CD1c-positive myeloid dendritic cell (primary cell): ENCODE measurements at regions not wholly inside any gene's neighbourhood (a gene's known extent, or its start where the extent isn't known, plus 50 kb on each side); places are given as distances from the start of the nearest gene placed in this dataset.
"Not testable (repeated sequence)": the region's sequence is repeated elsewhere in the genome, so short reads cannot be mapped to it uniquely, and the experiment has no call there.

Source experiments
- DNase-seq: peaks from one replicate; pipeline ENCODE4 v3.0.0-alpha.2; 2016; ENCODE audit errors: extremely low spot score

DNA sequence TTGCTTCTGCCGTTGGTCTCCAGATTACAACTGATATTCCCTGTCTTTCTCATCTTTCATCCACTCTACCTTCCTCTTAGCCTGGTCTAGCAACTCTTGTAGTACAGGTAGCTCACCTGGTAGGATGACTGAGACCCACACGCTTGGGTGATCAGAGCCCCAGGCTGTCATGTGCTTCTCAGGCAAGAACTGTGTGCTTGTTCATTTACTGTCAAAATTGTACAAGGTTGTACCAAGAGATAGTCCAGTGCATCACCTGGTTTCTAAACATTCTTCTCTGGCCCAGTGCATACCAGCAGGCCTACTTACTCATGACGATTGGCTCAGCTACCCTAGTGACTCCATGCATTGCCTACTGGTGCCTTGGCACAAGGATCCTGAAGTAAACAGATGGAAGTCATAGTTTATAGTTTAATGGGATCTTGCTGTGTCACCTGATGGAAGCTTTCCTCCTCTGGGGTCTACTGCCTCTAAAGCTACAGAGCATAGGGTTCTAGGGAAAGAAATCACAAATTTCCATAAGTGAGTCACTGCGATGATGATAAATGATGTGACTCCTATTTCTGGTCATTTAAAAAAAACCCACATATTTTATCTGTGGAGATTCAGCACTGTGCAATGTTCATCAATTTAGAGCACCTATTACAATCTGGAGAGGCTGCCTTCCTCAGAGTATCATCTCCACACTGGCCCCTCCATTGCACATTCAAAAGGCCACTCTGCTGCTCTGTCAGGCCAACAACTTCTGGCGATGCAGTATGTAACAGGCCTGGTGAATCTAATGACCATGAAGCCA is 481.8 kb upstream of the MEIS1 start:
- DNase-seq = no peak

DNA sequence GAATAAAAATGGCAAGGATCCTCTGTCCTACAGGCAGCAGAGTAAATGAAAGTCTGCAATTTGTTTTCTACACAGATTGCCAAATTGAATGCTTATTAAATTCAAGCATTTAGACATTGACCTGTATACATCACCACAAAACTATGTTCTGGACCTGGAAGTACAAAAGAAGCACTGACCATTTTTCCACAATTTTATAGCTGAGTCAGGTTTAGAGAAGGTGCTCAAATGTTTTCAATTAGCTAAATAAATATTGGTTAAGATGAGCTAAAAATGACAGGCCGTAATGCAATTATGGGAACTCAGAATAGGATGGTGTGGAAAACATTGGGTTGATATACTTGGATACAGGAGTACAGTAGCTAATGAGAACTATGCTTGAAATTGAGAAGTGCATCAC is 490.7 kb upstream of the MEIS1 start:
- DNase-seq = no peak

DNA sequence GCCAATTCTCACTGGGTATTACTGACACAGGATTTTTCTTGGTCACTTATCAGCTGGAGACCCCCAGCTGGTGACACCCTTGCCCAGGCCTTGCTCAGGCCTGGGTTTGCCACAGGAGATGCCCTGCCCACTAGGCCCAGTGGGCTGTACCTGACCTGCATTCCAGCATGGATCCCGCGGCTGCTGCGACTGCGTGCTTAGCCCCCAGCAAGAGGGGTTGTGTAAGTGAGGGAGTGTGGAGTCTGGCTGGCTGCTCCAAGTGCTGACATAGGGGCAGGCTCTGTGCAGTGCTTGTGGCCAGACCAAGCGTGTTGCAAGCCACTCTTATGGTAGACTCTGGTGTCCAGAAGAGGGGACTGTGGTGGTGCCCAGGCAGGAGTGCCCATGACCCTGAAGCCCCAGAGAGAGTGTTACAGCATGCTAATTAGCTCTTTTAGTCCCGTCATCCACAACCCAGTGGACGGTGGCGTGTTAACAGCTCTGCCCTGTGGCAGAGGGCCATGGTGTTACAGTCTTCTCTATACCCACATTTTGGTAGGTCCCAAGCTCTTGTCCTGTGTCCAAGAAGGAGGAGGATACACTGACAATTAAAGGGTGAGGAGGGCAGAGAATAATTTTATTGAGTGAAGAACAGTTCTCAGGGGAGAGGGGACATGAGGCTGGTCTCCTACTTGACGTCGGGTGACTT is 491.7 kb upstream of the MEIS1 start:
- DNase-seq = no peak

DNA sequence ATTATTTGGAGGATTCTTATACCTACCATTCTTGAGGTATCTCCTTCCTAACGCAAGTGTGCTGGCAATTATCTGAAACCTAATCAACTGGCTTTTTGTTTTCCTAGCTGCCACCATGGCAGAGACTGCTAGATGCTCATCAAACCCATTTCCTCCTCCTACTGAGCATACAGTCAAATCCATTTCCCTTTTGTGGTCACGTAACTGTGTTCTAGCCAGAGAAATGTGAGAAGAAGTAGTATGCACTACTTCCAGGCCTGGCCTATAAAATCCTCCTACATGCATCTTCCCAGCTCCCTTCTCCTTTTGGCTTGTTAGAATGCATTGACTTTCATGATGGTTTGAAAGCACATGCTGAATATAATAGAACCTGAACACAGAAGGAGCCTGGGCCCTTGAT is 494.1 kb upstream of the MEIS1 start:
- DNase-seq = no peak

DNA sequence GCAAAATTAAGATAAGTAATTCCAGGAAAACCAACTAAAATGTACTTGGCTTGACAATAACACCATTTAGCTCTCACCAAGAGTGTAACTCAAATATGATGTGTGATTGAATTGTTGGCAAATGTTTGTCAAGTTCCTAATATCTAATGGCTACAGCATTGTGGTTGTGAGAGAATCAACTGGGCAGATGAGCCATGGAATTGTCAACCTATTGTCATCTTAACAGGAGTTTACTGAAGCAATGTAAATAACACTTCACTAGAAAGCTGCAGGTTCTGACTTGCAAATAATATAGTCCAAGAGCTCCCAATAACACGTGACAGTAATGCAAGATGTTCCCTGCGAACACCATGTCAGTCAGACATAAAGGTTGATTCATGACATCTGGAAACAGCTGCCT is 495.2 kb upstream of the MEIS1 start:
- DNase-seq = no peak

DNA sequence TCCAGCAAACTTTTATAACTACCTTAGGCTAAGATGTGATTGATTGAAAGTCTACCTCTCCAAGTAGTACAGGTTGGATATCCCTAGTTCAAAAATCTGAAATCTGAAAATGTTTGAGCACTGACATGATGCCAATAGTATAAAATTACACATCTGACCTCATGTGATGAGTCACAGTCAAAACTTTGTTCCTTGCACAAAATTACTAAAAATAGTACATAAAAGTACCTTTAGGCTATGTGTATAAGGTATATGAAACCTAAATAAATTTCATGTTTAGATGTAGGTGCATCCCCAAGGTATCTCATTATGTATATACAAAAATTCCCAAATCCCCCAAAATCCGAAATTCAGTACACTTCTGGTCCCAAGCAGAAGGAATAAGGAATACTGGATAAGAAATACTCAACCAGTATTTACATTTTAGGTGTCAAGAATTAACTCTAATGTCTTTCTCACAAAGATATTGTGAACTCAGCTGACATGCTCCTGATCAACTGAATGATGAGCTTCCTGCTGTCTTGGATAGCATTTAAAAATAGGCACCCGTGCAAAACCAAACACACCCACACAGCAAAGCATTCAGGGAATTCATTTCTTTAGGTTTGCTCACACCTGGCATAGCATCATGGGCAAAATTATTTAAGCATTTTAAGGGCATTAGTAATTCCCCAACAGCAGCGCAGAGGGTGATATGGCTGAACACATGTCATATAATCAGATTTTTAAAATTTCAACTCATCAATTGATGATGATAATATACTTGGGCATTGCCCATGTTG is 497.4 kb upstream of the MEIS1 start:
- DNase-seq = no peak

DNA sequence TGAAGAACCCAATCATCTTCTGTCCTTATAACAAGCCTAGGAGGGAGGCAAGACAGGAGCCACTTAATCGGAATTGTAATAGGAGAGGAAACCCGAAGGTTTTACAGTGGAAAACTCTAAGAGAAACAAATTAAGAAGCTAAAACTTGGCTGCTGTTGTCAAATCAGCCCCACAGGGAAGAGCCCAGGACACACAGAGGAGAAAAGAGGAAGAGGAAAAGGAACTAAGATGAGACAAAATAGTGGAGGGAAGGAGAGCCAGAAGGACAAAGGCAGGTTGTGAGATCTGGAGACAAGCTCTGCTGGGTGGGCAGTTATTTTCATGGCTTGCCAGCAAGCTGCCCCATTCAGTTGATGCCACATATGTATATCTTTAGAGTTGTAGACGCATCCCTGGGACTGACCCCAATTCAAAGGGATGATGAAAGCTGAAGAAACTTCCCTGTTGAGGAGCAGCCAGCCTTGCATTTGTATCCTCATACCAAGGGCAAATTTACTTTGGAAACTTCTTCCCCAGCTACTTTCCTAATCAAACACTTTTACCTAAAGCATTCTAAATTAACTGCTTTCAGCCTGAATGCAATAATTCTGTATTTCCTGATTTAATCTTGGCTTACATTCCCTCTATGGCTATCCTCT is 499.8 kb upstream of the MEIS1 start:
- no peak for DNase-seq

DNA sequence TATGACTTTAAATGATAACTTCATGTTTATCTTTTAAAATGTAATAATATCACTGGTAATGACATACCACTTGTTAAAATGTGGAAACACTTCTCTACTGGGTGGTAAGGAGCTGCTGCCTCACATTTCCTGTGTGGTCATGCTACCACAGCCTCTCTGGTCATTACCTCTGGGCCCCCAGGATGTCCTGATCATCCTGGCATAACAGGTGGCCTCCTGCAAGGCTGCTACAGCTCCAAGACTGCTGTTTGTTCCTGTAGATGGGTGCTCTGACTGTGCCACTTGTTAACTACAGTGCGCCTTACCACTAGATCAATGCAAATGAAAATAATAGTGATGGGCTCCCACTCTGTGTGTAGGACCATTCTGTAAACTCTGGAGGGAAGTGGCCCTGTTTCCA is 500.2 kb upstream of the SPRED2 start:
- DNase-seq = no peak

DNA sequence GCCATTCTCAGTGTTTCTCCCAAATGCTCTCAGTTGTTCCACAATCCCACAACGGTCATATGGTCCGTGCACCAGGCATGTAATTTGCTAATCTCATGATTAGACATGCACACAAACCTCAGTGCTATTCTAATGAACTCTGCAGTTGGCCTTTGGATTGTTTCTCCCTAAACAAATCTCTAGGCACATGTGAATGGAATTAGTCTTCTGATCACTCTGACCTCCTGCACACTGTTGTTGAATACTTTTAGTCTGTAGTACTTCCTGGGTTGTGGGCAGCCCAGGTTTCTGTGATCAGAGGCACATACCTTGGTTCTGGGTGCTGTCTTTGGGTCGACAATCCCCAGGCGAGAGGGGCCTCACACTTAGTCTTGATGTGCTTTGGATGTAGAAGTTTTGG is 498.7 kb upstream of the SPRED2 start:
- DNase-seq = no peak

DNA sequence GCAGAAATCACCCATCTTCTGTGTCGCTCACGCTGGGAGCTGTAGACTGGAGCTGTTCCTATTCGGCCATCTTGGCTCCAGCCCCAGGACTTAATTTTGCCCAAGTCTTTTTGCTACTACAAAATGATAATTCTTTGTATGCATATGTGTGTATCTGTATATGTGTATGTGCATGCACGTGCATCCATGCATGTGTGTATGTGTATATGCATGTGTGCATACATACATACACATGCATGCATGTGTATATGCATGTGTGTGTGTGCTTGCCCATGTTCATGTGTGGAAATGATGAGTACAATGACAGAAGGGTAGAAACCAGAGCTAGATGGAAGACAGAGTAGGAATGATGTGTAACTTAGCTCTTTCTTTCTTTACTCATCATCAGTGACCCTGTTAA is 497.9 kb upstream of the SPRED2 start:
- no peak for DNase-seq

DNA sequence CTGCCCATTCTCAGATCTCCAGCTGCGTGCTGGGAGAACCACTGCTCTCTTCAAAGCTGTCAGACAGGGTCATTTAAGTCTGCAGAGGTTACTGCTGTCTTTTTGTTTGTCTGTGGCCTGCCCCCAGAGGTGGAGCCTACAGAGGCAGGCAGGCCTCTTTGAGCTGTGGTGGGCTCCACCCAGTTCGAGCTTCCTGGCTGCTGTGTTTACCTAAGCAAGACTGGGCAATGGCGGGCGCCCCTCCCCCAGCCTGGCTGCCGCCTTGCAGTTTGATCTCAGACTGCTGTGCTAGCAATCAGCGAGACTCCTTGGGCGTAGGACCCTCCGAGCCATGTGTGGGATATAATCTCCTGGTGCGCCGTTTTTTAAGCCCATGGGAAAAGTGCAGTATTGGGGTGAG is 497.3 kb upstream of the SPRED2 start:
- not testable (repeated sequence) for DNase-seq

DNA sequence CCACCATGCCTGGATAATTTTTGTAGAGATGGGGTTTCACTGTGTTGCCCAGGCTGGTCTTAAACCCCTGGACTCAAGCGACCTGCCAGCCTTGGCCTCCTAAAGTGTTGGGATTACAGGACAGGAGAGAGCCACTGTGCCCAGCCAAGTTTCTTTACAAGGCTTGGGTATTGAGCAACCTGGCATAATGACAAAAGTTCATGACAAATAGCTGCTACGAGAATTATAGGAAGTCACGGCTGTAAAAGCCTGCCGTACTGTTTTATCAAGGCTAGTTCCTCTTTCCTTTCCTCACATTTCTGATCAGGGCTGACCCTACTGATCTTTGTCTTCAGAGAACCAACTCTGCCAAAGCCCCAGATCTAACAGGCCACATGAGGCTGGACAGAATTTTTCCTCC is 490.4 kb upstream of the SPRED2 start:
- peak; percentile 70 for DNase-seq

DNA sequence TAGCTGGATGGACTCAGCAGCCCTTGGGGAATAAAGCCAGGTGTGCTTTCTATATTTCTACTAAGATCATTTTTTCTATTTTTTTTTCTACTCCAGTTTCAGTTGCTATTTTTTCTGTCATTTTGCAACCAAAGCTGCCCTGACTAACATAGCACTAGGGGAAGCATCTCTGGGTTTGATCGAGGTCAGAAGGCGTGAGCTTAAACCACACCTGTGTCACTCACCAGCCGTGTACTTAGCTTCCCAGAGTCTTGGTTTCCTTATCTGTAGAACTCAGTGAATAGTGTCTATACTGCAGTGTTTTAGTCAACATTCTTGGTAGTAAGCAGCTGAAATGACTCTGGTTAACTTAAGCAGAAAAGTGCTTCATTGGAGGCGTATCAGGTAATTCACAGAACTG is 489.6 kb upstream of the SPRED2 start:
- DNase-seq = no peak

DNA sequence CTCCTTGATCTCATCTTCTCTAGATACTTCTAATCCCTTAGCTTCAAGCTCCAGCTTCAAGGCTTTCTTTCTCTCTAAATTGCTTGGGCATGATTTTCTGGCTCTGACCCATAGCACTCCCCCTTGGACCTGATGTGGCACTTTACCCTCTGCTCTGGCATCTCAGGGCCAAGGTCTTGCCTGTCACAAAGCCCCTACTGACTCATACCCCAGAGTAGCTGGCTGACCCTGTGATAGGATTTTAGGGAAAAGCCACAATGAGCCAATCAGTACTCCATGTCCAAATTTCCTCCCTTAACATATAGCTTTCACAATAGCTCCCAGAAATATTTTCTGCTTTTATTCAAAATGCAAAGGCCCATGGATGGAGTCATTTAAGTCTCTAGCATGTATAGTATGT is 488.7 kb upstream of the SPRED2 start:
- DNase-seq = no peak

DNA sequence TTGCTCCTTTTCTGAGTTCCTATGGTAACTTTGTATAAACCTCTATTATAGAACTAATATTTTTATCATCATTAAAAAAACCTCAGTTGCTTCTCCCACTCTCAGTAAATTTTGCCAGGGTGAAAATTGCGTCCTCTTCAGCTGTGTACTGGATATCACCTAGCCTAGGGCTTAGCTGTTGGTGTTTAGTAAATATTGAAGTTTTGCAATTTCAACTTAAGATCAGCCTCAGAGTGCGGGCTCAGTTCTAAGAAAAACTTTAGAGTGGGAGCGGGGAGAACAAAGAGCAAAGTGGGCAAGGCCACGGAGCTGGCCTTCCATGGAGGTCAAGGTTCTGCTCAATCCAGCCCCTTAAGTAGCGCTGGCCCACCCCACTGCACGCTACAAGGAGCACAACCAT is 488.3 kb upstream of the SPRED2 start:
- DNase-seq = no peak

DNA sequence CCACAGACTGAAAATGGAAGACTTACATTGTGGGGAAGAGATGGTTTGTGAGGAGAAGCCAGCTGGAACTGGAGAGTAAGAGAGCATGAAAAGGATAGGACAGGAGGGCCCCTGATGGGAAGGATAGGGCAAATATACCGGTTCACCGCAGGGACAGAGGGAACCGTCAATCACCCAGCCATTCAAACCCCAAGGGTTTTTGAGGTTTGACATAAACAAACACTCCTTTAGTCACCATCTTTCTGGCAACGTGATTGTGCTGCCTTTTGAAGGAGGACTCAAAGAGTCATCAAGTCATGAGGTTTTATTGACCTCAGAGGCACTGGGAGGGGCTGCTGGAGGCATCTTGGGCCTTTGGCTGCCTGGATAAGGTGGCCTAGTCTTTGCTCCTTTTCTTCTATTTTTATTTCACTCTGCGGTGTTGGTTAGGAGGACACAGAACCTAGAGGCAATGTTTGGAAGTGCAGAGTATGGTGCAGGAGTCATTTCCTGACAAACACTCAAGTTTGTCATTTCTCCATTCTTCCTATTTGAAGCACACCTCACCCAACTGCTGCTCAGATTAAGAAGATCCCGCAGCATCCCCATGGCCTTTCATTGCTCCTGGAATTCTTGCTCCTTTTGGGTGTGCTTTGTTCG is 487.3 kb upstream of the SPRED2 start:
- no peak for DNase-seq

DNA sequence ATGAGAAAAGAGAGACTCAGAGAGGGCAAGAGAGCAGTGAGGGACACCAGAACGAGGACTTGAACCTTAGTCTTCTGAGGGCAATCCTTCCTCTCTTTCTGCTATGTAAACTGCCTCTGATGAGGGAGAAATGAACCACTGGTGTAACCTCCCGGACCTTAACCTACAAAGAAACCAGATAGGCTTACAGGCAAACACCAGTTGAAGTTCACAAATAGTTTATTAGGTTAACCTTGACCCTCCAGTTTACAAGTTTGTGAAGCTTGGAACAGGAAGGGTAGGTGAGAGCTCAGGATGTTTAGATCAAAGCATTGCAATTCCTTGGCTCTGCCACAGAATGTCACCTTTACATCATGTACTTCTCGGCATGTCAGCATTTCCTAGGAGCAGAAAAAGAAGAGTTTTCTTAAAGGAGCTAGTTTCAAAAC is 486.4 kb upstream of the SPRED2 start:
- no peak for DNase-seq

DNA sequence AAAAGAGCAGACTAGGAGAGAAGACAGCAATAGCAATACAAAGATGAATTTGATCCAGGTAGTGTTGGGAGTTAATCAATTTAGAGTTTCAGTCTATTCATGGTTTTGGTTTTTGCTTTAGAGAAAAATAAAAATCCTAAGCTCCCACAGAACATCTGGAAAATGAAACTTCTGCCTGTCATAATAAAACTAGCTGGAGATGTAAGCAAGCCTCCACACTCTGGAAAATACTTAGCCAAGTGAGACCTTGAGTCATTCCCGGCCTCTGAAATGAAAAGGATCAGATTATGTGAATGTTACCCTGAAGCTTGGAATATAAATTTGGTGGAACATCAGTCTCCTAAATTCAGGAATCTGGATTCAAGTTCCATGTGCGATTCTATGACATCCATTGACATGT is 485.6 kb upstream of the SPRED2 start:
- no peak for DNase-seq

DNA sequence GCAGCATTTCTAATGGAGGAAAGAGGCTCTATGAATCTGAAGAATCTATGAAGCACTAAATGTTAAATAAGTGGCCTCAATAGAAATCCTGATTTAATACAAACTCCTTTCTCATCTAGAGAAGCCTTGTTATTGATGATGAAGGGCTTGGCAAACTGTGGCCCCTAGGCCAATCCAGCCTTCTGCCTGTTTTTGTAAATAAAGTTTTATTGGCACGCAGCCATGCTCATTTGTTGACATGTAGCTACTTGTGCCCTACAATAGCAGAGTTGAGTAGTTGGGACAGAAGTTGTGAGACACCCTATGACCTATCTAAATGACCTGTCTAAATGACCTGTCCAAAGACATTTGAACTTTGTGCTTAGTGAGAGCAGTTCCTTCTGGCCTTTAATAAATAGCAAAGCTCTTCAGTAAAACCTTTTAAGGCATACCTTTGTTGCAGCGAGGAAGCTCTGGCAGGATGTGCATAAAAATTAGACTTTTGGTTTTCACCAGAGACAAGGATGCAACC is 484.4 kb upstream of the SPRED2 start:
- DNase-seq = no peak

DNA sequence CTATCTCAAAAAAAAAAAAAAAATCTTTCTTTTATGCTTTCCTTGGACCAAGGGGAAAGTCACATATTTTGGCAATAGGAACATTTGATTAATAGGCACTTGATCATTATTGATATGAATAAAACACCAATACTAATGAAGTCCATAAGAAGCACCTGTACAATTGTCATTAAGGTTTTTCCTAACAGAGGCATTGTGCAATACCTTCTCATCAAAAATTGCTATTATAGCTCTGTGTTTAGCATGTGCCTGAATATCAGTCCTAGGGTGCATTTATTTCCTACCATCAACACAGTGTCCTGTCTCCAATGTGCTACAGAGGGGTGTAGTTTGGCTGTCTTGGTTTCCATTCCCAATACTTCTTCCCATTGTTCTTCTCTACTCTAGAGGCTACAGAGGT is 483.8 kb upstream of the SPRED2 start:
- no peak for DNase-seq

DNA sequence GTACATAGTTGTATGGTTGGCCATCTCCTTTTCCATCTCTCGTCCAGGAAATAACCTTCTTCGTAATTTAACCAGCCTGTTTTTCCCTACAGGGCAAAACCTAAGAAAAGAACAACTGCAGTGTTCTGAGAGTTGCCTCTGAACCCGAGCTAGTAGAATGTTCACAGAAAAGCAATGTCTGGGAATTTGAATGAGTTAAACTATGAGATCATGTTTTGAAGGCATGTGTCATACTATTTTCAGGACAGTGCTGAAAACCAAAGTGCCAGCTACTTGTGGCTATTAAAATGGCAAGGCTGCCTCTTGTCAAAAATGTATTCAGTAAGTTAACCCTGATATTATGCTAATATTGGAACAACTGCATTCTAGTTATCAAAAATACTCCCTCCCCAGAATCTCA is 482.9 kb upstream of the SPRED2 start:
- no peak for DNase-seq
